HCT116 (cell line): ENCODE measurements at regions not wholly inside any gene's neighbourhood (a gene's known extent, or its start where the extent isn't known, plus 50 kb on each side); places are given as distances from the start of the nearest gene placed in this dataset.

Experiments
- ATAC-seq: fragments of 200-7000 bp; cut with Tn5 transposase; 2 replicates; pipeline ENCODE4 v1.9.1; 2020; ENCODE audit warnings: mild to moderate bottlenecking, moderate library complexity
- BruUV-seq: library from RNA; stranded (reverse); fragments of 400-500 nt; replicated peaks from 2 replicates; lab custom pipeline; 2021; lab: Mats Ljungman, UMichigan
- CTCF ChIA-PET: fragments of 300-600 bp; sonication (Branson Sonifier 250); formaldehyde crosslinking; loops from one replicate; lab custom pipeline; 2021; ENCODE audit warnings: antibody characterized with exemption; lab: Charles Lee
- POLR2A ChIA-PET: fragments of 300-600, 350-600 bp; sonication (Branson Sonifier 250); formaldehyde crosslinking; loops from one replicate; lab custom pipeline; 2021; ENCODE audit warnings: antibody characterized with exemption; lab: Charles Lee
- RAD21 ChIA-PET, 2 experiments: fragments of 300-600 bp; sonication (Branson Sonifier 250); formaldehyde crosslinking; loops; one replicate each; lab custom pipeline; 2023; ENCODE audit warnings: low total read pairs in 2 of 2; ENCODE audit not compliant: uncharacterized antibody in 2 of 2, unreplicated experiment in 2 of 2, low non-redundant PET in 1 of 2; lab: Charles Lee
- DNase-seq: peaks from one replicate; pipeline ENCODE4 v3.0.0-alpha.2; 2010; ENCODE audit warnings: low read depth, low spot score
- H2AFZ ChIP-seq: fragments of 200-600 bp; shearing (Covaris generic), sonication (generic); 2 replicates; pipeline ENCODE4 v1.6.1; 2017; ENCODE audit warnings: low read depth, mixed run types, mixed read lengths, antibody characterized with exemption, low read length; ENCODE audit not compliant: poor library complexity, severe bottlenecking
- H3K27ac ChIP-seq: 2 replicates; pipeline ENCODE4 v1.5.1; 2012; ENCODE audit warnings: low read depth, low read length
- H3K27me3 ChIP-seq: fragments of 200-600 bp; sonication (generic); 2 replicates; pipeline ENCODE4 v1.6.1; 2016; ENCODE audit warnings: mixed run types, low read length, mixed read lengths; ENCODE audit not compliant: insufficient read depth
- H3K36me3 ChIP-seq, 2 experiments: fragments of 200-500 bp in 1 of 2; fragments of 200-600 bp in 1 of 2; sonication (Bioruptor generic) in 1 of 2; sonication (generic) in 1 of 2; 2 replicates each; pipeline versions ENCODE4 v1.5.1 to v1.6.1; 2014 to 2016; ENCODE audit warnings: low read length in 2 of 2, inconsistent platforms in 1 of 2, mixed read lengths in 1 of 2, mixed run types in 1 of 2; ENCODE audit not compliant: insufficient read depth in 2 of 2, control insufficient read depth in 1 of 2
- H3K4me1 ChIP-seq, 2 experiments: fragments of 200-600 bp in 1 of 2; sonication (generic) in 1 of 2; 2 replicates each; pipeline versions ENCODE4 v1.5.1 to v1.6.1; 2012 to 2017; ENCODE audit warnings: low read length in 2 of 2, inconsistent platforms in 1 of 2, mild to moderate bottlenecking in 1 of 2, mixed read lengths in 1 of 2, mixed run types in 1 of 2, moderate library complexity in 1 of 2; ENCODE audit not compliant: insufficient read depth in 2 of 2, control insufficient read depth in 1 of 2
- H3K4me2 ChIP-seq: fragments of 200-600 bp; sonication (generic); 2 replicates; pipeline ENCODE4 v1.6.1; 2017; ENCODE audit warnings: mixed run types, low read length, mixed read lengths
- H3K4me3 ChIP-seq, 2 experiments: fragments of 200-600 bp in 1 of 2; sonication (generic) in 1 of 2; replicated peaks in 1 of 2; 2 replicates each; pipeline ENCODE4 v1.5.1; 2011 to 2016; ENCODE audit warnings: low read length in 2 of 2, control low read depth in 1 of 2, low read depth in 1 of 2, mild to moderate bottlenecking in 1 of 2, mixed read lengths in 1 of 2, mixed run types in 1 of 2
- H3K79me2 ChIP-seq: fragments of 200-600 bp; sonication (generic); 2 replicates; pipeline ENCODE4 v1.6.1; 2017; ENCODE audit warnings: mild to moderate bottlenecking, mixed run types, low read length, moderate library complexity, mixed read lengths; ENCODE audit not compliant: insufficient read depth
- H3K9ac ChIP-seq: fragments of 200-600 bp; sonication (generic); 2 replicates; pipeline ENCODE4 v1.6.1; 2016; ENCODE audit warnings: low read length, mixed read lengths
- H3K9me2 ChIP-seq: fragments of 200-600 bp; sonication (generic), shearing (Covaris generic); 2 replicates; pipeline ENCODE4 v1.6.1; 2017; ENCODE audit warnings: mixed run types, mild to moderate bottlenecking, moderate library complexity; ENCODE audit not compliant: insufficient read depth
- H3K9me3 ChIP-seq, 2 experiments: fragments of 200-500 bp in 1 of 2; fragments of 200-600 bp in 1 of 2; sonication (Bioruptor generic) in 1 of 2; sonication (generic) in 1 of 2; 2 replicates each; pipeline ENCODE4 v1.6.1; 2014 to 2017; ENCODE audit warnings: low read length in 2 of 2, mixed read lengths in 2 of 2, inconsistent platforms in 1 of 2, low read depth in 1 of 2, mild to moderate bottlenecking in 1 of 2, mixed run types in 1 of 2, moderate library complexity in 1 of 2; ENCODE audit not compliant: control insufficient read depth in 1 of 2, insufficient read depth in 1 of 2
- H4K20me1 ChIP-seq: fragments of 200-600 bp; sonication (generic), shearing (Covaris generic); 2 replicates; pipeline ENCODE4 v1.6.1; 2017; ENCODE audit warnings: mixed run types, mild to moderate bottlenecking, moderate library complexity; ENCODE audit not compliant: insufficient read depth
- SIN3A ChIP-seq: IDR thresholded peaks from 2 replicates; pipeline ENCODE4 v1.6.1; 2012; ENCODE audit warnings: low read depth
- TCF7L2 ChIP-seq: IDR thresholded peaks from 2 replicates; pipeline ENCODE4 v1.7.0; 2011; ENCODE audit warnings: borderline replicate concordance, inconsistent platforms; ENCODE audit not compliant: insufficient read depth, insufficient read length; ENCODE audit errors: extremely low read depth
- intact Hi-C: fragments of 100-400 bp; cut with micrococcal nuclease; formaldehyde crosslinking; loops from 2 replicates; pipeline ENCODE4 v1.10.0; 2022
- TF ChIP-seq, protein P1 (sequence below): IDR thresholded peaks from 2 replicates; pipeline ENCODE4 v1.6.1; 2011; ENCODE audit warnings: mild to moderate bottlenecking, low read length, moderate library complexity; ENCODE audit not compliant: insufficient replicate concordance; ENCODE audit errors: extremely low read depth
- TF ChIP-seq, protein P2 (sequence below): IDR thresholded peaks from 2 replicates; pipeline ENCODE4 v1.6.1; 2012
- TF ChIP-seq, protein P3 (sequence below), 3 experiments: fragments of 200-600 bp in 1 of 3; sonication (generic) in 1 of 3; IDR thresholded peaks in 2 of 3; conservative IDR thresholded peaks in 1 of 3; 2 replicates each; pipeline ENCODE4 v1.5.1; 2012 to 2017; ENCODE audit warnings: low read depth in 2 of 3, low read length in 2 of 3, antibody characterized with exemption in 1 of 3, borderline replicate concordance in 1 of 3, control low read depth in 1 of 3, mild to moderate bottlenecking in 1 of 3, mixed read lengths in 1 of 3, mixed run types in 1 of 3, moderate library complexity in 1 of 3; ENCODE audit not compliant: insufficient read depth in 1 of 3

DNA sequence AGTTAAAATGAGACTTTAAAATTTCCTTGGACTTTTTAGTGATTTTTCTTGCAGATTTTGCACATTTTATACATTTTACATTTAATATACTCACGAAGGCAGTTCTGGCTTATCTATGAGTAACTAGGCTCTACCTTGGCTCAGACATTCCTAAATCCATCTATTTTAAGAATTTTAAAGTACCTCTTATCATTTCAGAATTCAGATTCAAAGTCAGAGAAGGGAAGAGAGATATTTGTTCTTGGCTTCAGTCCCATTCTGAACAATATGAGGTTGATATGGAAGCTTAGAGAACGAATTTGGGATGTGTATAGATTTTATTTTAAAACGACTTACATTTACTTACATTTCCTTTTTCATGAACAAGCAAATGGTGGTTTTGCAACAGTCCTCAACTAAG lies 230.2 kb downstream of the LMO4 start:
- TF ChIP-seq TCF7L2: no peak
- TF ChIP-seq, protein P1, sequence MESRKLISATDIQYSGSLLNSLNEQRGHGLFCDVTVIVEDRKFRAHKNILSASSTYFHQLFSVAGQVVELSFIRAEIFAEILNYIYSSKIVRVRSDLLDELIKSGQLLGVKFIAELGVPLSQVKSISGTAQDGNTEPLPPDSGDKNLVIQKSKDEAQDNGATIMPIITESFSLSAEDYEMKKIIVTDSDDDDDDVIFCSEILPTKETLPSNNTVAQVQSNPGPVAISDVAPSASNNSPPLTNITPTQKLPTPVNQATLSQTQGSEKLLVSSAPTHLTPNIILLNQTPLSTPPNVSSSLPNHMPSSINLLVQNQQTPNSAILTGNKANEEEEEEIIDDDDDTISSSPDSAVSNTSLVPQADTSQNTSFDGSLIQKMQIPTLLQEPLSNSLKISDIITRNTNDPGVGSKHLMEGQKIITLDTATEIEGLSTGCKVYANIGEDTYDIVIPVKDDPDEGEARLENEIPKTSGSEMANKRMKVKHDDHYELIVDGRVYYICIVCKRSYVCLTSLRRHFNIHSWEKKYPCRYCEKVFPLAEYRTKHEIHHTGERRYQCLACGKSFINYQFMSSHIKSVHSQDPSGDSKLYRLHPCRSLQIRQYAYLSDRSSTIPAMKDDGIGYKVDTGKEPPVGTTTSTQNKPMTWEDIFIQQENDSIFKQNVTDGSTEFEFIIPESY: no peak
- no peaks in the 10 kb centered on the region for H3K27me3 ChIP-seq
- intact Hi-C loops: no loop called here
- no peaks in the 10 kb centered on the region for H4K20me1 ChIP-seq
- no TSS peak for BruUV-seq
- H3K4me2 ChIP-seq: no peak overlapping the region
- no peaks in the 10 kb centered on the region for H3K36me3 ChIP-seq
- no peak for ATAC-seq
- ChIA-PET RAD21 (no interaction called here), CTCF (no interaction called here), POLR2A (no interaction called here)
- H2AFZ ChIP-seq: no peak overlapping the region
- H3K9ac ChIP-seq: no peak overlapping the region
- H3K27ac ChIP-seq: no peak overlapping the region
- no peaks in the 10 kb centered on the region for H3K9me3 ChIP-seq
- peaks cover 0 to 3% of the 10 kb centered on the region in 2 experiments; a peak in 1 of 4 replicates for H3K4me1 ChIP-seq
- no peaks in the 10 kb centered on the region for H3K9me2 ChIP-seq
- no peak for DNase-seq
- no peak overlapping the region for H3K4me3 ChIP-seq
- no peaks in the 10 kb centered on the region for H3K79me2 ChIP-seq

DNA sequence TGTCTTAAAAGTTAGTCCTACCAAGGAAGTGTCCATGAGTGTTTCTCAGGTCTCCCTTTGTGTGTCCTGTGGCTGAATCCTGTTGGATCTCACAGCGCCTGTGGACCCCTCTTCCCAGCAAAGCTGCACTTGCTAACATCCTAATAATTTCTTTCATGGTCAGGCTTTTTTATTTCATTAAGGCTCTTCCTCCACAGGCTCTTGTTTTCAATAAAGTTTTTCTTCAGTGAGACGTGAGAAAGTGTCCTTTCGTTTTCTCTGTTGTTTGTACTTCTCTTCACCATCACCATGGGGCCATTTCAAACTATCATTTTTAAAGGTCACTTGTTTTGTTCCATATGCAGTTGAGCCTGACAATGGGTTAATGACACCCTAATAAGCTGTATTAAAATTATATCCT lies 231.5 kb downstream of the LMO4 start:
- no peaks in the 10 kb centered on the region for H3K9me3 ChIP-seq
- peaks cover 0 to 3% of the 10 kb centered on the region in 2 experiments; a peak in 1 of 4 replicates for H3K4me1 ChIP-seq
- no peak overlapping the region for H2AFZ ChIP-seq
- no peaks in the 10 kb centered on the region for H3K36me3 ChIP-seq
- H3K9ac ChIP-seq: no peak overlapping the region
- no peak overlapping the region for H3K4me2 ChIP-seq
- ChIA-PET RAD21 (no interaction called here), POLR2A (no interaction called here), CTCF (no interaction called here)
- no peak overlapping the region for H3K27ac ChIP-seq
- H3K79me2 ChIP-seq: no peaks in the 10 kb centered on the region
- H3K4me3 ChIP-seq: no peak overlapping the region
- intact Hi-C loops: no loop called here
- TF ChIP-seq SIN3A: no peak
- TF ChIP-seq, protein P2, sequence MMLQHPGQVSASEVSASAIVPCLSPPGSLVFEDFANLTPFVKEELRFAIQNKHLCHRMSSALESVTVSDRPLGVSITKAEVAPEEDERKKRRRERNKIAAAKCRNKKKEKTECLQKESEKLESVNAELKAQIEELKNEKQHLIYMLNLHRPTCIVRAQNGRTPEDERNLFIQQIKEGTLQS: no peak
- TF ChIP-seq, protein P3, sequence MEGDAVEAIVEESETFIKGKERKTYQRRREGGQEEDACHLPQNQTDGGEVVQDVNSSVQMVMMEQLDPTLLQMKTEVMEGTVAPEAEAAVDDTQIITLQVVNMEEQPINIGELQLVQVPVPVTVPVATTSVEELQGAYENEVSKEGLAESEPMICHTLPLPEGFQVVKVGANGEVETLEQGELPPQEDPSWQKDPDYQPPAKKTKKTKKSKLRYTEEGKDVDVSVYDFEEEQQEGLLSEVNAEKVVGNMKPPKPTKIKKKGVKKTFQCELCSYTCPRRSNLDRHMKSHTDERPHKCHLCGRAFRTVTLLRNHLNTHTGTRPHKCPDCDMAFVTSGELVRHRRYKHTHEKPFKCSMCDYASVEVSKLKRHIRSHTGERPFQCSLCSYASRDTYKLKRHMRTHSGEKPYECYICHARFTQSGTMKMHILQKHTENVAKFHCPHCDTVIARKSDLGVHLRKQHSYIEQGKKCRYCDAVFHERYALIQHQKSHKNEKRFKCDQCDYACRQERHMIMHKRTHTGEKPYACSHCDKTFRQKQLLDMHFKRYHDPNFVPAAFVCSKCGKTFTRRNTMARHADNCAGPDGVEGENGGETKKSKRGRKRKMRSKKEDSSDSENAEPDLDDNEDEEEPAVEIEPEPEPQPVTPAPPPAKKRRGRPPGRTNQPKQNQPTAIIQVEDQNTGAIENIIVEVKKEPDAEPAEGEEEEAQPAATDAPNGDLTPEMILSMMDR (IDR thresholded peaks at IDR 0.05 in 2 of 3, conservative IDR thresholded peaks at IDR 0.05 in 1 of 3; ENCODE audit: borderline replicate concordance in 1 of 3, insufficient read depth in 1 of 3, low read depth in 2 of 3, low read length in 2 of 3): no peak
- no TSS peak for BruUV-seq
- no peak for ATAC-seq
- H3K27me3 ChIP-seq: no peaks in the 10 kb centered on the region
- no peaks in the 10 kb centered on the region for H4K20me1 ChIP-seq
- no peaks in the 10 kb centered on the region for H3K9me2 ChIP-seq
- DNase-seq: no peak
